ENCODE measurements at regions not wholly inside any gene's neighbourhood (a gene's known extent, or its start where the extent isn't known, plus 50 kb on each side); places are given as distances from the start of the nearest gene placed in this dataset.

DNA sequence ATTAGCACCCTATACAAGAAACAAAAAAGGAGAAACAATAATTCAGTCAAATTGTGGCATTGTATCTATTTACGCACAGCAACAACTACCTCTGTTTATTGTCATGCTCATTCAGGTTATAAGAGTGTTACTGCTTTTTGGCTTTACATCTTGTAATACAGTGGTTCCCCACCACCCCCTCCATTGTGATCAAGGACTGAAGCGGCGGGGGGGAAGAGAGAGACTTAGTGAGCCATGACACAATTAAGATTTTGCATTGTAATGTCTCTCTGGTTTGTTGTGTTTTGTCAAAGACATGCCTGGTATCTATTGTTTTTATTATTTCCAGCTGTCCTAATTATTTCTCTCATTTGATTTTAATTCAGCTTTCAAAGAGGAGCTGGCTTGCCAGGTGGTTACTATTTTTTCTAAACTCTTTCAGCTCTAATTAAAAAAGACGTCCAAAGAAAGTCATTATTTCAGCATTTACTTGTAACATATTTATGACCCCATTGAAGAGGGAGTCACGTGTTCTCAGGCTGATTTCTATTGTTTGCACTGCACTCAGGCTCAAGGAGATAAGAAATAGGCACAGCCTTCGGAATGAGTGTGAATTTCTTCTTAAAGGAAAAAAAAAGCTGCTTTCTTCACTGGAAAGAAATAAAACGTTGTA is 234.4 kb upstream of the TBL1XR1 start:
- no peak for DNase-seq (ENCODE audit: low spot score)

DNA sequence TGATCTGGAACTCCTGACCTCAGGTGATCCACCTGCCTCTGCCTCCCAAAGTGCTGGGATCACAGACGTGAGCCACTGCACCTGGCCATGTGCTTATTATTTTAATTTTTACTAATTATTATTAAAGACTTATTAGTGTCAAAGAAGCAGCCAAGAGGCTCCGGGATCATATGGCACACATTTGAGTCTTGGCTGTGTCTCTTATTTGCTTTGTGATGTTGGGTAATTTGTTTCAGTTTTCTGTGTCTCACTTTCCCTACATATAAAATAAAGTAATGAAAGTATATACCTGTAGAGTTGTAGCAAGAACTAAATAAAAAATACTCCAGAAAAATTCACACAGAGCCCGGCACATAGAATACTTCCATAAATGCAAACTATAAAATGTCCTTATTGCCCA is 238.0 kb upstream of the TBL1XR1 start:
- no peak for DNase-seq (ENCODE audit: low spot score)

DNA sequence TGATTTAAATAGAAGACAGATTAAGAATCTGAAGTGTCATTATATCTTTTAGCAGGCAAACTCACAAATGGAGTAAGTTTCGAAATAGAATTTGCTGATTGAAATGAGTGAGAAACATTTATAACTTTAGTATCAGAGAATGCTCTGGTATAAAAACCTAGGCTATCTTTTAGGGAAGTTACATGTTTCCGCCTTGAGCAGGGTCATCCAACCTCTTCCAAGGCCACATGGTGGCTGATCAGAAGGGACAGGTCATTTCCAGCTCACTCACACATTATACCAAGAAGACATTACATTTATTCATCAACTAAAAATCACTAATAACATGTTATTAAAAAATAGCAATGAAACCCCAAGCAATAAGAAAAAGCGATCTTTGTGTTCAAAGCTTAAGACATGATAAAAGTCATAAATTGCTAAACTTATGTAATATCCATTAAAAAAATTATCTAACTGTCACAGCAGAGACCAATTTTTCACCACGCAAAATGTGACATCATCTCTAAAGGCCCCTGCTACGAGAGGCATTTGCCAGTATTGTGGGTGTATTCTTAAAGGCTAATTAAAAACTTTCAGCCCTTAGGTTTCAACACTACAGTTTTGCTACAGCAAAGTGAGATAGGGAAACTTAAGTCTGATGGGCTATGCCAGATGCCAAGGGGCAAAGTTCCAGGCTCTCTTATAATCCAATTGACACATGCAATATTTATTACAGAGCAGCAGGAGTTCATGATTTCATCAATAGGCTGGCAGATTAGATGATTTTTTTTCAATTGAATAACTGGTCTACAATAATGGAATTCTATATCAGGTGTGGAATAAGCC is 240.4 kb upstream of the TBL1XR1 start:
- DNase-seq (ENCODE audit: low spot score), result no peak

DNA sequence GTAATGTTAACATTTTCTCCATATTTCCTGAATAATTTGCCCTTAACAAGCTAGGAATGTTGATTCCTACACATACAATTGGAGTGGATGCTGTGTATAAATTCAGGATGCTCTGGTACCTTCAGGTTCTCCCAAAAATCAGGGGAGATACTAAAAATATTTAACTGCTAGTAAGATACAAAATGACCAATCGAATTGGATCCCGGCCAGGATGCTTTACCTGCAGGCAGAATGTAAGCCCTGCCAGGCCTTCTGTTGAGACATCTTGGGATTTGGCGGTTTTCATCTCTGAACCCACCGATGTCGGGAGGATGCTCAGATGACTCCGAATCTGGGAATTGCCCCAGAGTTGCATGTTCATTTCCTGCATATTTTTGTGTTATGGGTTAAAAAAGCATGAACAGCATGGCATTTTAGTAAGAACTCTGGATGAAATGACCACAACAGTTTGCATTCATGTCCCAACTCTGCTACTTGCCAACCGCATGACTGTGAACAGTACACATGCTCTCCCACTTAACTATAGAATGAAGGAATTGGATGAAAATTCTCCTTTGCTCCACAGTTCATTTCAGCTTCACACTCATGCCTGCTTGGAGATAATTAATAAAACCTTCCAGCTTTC is 241.4 kb upstream of the TBL1XR1 start:
- no peak for DNase-seq (ENCODE audit: low spot score)

DNA sequence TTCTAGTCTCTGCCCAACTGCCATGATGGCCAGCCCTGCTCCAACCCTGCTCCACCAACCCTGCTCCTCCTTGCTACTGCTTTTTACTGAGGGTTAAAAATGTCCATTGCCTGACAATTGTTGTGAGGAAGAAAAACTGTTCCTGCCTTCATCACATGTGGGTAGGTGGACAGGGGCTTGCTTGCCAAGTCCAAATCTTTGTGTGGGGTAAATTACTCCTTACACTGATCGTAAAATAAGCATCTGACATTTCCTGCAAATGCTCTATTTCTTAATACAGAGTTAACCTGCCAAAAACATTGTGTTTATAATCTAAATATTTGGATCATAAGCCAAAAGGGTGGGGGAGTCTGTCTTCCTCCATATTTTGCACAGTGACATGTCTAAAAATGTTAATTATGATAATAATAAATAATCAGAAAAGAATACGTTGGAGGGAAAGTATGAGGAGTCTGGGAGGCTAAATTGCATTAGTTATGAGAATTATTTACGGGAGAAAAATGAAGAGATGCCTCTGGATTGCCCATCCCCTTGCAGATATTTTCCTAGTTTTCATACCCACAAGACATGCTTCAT is 242.5 kb upstream of the TBL1XR1 start:
- no peak for DNase-seq (ENCODE audit: low spot score)

DNA sequence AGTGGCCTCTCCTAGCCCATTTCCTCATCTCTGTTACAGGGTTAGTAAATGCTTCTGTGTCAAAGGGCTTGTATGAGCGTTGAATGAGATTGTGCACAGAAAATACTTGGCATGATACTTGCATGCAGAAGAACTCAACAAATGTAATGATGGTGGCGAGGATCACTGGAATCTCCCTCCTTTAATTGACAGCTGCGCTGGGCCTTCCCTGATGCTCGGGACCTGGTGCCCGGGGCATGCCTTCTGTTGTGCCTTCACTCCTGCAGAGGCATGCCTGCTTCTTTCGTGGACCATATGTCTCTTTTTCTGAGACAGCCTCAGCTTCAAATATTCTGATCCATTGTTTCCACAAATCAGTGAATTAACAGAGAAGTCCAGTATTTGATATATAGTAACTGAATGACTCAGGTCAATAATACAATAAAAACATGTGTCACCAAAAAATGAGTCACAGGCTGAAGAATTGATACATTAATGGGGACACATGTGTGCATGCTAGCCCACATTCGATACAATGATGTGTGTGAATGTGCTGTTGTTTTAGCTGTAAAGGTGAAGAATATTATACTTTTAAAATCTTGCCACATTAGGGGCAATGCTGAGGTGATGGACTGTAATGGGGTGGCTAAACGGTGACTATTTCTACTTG is 243.3 kb upstream of the TBL1XR1 start:
- DNase-seq (ENCODE audit: low spot score), result no peak

DNA sequence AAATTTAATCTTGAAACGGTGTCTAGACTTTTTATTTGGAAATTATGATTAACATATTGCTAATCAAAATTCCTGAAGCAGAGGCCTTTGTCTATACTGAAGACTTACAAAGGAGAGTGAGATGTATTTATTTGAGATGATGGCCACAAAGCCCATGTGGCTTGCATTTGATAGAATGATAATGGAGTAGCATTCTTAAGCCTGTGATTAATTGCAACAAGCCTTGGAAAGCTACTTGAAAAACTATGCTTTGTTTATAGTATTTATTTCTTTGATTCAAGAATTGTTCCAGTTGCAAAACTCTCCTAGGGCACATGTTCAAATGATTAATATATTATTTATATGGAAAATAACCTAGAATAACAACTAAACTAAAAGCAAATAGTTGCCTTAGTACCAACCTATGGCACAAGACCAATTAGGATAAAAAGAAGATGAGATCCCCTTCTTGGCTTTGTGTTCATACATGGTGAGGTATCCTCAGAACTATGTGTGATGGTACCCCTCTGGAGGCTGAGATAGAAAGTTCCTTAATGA is 244.1 kb upstream of the TBL1XR1 start:
- DNase-seq (ENCODE audit: low spot score), result no peak

DNA sequence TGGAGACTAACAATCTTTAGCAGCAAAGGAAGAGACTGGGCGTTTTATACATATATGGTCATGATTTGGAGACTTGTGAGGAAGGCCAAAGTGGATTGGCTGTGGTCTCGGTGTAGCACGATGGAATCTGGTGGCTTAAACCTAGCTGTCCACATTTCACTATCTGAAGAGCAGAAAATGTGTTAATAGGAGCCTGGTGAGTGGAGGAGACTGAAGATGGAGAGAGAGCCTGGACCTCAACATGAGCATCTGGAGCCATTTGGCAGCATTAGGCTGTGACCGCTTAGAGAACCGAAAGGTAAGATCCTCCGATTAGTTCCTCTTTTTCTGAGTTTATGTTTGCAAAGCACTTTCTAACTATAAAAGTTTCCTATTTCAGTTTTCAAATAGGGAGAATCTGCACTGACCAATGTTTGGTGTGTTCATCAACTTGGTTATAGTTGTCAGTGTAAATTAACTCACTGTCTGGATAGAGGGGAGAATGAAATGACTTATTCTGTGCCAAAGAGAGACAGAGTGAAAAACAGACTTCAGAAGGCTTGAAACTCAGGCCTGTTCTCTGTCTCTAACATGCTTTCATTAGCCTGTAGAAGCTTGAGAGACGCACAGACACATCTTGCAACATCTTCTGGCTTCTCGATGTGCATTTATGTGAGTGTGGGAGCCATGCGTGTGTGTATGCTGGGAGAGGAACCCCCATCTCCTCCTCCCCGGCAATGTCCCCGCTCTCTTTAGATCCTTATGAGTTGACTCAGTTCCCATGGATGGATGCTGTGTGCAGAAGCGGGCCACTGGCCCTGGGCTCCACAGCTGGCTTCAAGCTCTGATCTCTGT is 244.7 kb upstream of the TBL1XR1 start:
- DNase-seq (ENCODE audit: low spot score), result no peak

DNA sequence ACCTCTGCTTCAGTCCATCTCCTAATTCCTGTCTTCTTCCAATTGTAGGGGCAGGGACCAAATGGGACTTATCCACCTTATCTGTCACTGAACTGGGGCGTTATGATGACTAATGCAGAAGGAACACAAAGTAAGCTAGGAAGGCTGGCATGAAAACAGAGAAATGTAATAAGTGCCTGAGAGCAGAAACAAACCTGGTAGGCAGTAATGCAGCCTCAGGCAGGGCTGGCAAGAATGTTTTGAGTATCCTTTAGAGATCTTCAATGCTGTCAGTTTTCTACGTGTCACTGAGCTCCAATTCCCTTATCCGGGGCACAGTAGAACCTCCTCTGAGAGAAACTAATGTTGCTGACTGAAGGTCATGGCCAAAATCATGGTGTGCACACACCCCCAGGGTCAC is 246.2 kb upstream of the TBL1XR1 start:
- DNase-seq (ENCODE audit: low spot score), result no peak

DNA sequence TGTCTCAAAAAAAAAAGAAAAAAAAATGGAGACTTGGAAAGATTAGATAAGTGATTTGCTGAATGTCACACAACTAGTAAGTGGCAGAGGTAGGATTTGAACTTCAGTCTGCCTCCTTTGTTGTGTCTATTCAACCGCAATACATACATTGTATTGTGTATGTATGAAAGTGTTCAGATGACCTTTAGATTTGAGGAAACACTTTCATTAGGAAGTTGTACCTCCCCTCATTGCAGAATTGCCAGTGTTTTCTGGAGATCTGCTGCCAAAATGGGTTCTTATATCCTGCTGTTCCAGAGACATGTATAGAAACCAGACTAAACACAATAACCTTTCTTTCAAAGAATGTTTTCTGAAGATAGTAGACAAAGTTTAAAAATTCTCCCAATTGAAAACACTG is 247.4 kb upstream of the TBL1XR1 start:
- DNase-seq (ENCODE audit: low spot score), result no peak

DNA sequence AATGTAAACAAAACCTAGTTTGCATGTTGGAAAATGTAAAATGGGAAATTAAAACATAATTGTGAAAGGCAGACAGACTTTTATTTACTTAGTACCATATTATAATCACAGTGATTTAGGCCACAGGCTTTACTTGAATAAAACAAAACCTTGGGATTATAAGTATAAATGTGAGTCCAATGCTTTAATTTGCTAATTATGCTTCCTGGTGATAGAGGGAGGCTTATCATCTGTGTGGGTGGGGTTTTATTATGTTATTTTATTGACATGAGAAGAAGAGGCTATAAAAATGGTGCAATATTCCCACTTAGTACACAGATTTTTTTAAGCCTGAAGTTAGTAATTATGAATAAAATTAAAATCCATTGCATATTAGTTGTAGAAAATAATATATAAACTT is 248.3 kb upstream of the TBL1XR1 start:
- no peak for DNase-seq (ENCODE audit: low spot score)

DNA sequence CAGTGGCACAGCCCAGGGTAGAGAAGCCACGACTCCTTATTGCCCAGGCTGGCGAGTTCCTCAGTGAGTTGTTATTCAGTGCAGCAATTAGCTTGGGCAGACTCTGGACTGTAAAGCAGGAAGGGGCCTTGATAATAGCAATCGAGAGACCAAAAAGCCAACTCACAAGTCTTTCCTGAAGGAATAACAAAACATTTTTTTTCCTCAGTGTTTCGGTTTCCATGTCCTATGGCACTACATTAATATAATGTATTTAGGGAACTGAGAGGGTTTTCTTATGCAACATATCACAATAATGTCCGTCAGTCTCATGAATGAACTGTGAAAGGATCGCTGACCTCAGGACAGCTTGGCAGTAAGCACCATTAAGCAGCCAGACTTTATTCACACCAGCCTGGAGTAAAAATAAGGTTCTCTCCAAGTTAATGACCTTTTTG is 248.9 kb upstream of the TBL1XR1 start:
- no peak for DNase-seq (ENCODE audit: low spot score)

DNA sequence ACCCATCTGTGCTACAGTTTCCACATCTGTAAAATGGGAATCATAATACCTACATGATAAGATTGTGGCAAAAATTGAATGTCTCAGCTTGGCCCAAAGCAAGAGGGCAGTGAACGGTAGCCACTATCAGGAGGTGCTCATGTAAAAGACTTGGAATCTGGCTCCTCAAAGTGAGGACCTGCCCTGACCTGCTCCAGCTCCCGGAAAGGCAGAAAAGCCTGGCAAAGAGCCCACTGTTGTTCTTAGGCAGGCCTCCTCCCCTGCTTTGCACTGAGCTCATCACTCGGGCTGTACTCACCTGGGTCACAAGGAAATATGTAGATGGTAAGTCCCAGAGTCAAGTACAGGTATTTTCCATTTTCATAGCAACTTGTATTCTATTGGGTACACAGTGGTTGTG is 250.7 kb upstream of the TBL1XR1 start:
- DNase-seq (ENCODE audit: low spot score), result no peak

DNA sequence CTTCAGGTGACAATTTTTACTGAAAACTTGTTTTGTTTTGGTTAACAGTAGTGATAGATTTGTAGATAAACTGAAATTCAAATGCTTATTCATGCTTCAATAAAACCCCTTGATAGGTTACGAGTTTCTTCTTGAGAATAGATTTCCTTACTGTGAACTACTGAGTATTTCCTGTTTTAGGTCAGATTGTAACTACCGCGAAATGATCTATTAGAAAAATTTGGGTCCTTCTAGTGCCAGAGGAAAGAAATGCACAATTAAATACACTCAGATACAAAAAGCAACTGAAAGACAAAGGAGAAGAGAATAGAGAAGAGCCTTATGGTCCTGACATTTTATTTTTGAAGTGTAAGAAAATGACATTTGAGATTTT is 251.7 kb upstream of the TBL1XR1 start:
- no peak for DNase-seq (ENCODE audit: low spot score)

DNA sequence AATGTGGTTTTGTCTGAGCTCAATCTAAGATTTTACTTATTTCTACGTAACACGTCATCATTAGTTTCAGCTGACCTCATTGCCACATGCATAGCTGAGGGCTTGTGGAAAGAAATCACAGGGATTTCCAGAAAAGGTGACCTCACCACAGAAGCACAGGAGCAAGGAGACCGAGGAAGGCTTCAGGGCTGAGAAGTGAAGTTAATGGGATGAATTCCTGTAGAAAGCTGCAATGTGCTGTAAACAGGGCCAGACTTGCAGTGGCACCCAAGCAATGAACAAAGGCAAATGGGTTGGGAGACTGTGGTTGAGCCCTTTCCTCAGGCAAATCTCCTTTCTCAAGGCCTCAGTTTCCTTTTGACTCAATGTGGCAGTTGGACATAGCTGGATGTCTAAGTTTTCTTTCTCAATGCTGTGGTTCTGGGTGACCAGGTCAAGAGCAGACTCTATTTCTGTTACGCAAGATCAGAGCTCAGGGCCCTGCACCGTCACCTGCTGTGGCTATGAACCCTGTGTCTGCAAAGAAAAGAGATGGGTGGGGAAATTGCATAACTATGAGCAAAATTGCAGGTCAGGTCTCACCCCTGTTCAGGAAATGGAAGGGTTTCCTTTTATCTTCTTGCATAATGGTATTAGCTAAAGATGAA is 252.2 kb upstream of the TBL1XR1 start:
- no peak for DNase-seq (ENCODE audit: low spot score)

DNA sequence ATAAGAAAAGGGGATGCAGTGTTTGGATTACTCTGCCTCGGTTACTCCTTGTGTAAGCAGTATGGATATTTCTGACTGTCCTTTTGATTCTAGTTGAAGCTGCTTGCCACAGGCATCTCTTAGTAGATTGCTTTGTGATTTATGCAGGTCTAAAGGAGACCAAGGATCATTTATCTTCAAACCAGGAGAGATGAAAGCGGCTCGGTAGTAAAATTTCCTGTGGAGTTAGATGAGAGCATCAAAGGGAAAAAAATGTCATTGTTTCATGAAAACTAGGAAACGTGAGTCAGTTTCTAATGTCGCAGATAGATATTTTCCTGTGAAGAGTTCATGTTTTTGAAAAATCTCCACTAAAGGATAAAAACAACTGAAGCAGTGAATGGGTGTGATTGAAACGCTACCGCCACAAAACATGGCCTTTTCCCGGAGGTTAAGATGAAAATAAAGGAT is 254.0 kb upstream of the TBL1XR1 start:
- no peak for DNase-seq (ENCODE audit: low spot score)

DNA sequence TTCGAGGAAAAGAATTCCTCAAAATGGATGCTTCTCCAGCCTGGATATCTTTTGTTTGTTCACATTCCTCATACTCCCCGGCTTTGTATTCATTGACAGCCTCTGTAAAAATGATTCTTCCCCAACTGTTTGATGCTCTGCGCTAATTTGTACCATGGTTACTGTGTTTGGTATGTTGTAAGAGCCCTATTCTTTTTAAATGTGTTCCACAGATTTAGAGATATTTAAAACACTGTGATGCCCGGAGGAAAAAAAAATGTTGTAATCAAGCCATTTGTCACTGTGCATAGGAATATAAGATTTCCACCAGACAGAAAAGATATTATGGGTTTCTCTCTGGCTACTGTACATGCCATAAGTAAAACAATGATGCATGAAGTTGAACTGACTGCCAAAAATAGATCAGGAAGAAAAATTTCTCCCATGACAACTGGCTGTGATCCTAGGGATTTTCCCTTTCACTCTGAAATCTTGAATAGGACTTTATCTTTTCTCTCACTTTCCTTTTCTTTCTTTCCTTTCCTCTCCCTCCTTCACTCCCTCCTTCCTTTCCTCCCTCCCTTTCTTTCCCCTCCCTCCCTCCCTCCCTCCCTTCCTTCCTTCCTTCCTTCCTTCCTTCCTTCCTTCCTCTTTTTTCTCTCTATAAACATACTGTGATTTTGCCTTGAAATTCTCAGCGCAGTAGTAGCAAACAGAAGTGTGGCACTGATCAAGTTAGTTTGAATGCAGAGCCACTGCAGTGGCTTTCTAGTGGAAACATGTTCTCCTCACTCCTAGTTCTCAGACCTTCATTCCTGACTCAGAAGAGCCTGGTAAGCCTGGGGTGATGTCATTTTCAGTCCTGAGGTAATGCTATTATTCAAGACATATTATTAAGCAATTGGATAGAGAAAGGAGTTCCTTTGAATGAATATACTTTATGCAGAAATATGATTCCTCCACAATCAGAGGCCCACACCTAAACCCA is 254.9 kb upstream of the TBL1XR1 start:
- no peak for DNase-seq (ENCODE audit: low spot score)

DNA sequence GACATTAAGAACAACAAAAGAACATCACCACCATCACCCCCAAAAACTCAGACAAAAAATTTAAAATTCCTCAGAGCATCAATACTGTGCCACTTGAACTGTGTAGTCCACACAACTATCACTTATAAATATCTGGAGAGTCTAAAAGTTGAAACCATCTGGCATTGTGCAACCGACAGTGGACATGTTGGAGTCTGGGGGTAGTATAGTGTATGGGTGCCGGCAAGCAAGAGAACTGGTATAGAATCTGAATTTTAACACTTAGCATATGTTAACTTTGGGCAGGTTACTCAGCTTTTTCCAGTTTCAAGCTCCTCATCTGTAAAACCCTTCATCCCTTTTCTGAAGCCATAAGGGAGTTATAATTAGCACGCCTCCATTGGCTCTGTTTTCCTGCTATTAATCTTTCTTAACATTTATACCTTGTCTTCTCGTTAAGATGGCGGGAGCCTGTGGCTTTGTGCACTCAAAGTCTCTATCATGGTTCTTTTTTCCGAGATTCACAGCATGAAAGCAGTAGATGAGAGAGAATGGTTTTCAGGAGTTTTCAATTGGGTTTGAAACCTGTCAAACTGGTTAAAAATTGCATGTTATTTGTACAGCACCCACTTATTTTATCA is 255.7 kb upstream of the TBL1XR1 start:
- no peak for DNase-seq (ENCODE audit: low spot score)

DNA sequence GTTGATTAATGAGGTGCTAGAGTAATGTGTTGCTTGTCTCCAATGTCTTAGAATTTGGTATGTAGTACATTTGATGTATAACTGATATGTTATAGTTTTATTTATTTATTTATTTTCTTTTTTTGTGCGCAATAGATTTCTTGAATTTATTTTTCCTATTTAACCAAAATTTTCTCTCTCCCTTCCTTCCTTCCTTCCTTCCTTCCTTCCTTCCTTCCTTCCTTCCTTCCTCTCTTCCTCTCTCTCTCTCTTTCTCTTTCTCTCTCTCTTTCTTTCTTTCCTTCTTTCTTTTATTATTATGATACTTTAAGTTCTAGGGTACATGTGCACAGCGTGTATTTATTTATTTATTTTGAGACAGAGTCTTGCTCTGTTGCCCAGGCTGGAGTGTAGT is 256.2 kb upstream of the TBL1XR1 start:
- no peak for DNase-seq (ENCODE audit: low spot score)
